Esophagus squamous epithelium (tissue), 5 donors: ENCODE measurements at regions not wholly inside any gene's neighbourhood (a gene's known extent, or its start where the extent isn't known, plus 50 kb on each side); places are given as distances from the start of the nearest gene placed in this dataset.
"Not testable (repeated sequence)": the region's sequence is repeated elsewhere in the genome, so short reads cannot be mapped to it uniquely, and the experiment has no call there.

Experiments used
- DNase-seq: peaks from one replicate; lab custom pipeline; 2025; lab: John Stamatoyannopoulos, UW
- H3K27ac ChIP-seq, 4 donors: fragments of 200-600 bp; sonication (generic); one replicate each; pipeline ENCODE4 v1.5.1; 2016 to 2019; ENCODE audit warnings: mild to moderate bottlenecking in 1 of 4
- H3K27me3 ChIP-seq, 4 donors: fragments of 200-600 bp; sonication (generic); 1 replicate in 3 of 4; 2 replicates in 1 of 4; pipeline versions ENCODE4 v1.5.1 to v1.6.0; 2017 to 2021; ENCODE audit warnings: antibody characterized with exemption in 1 of 4
- H3K36me3 ChIP-seq, 3 donors: fragments of 200-600 bp; sonication (generic); one replicate each; pipeline ENCODE4 v1.5.1; 2016 to 2019
- H3K4me1 ChIP-seq, 3 donors: fragments of 200-600 bp; sonication (generic); one replicate each; pipeline ENCODE4 v1.5.1; 2017 to 2019
- H3K4me3 ChIP-seq, 4 donors: fragments of 200-600 bp; sonication (generic); 1 replicate in 3 of 4; 2 replicates in 1 of 4; pipeline ENCODE4 v1.5.1; 2016 to 2019; ENCODE audit warnings: mild to moderate bottlenecking in 2 of 4, moderate library complexity in 1 of 4
- H3K9me3 ChIP-seq, 3 donors: fragments of 200-600 bp; sonication (generic); one replicate each; pipeline ENCODE4 v1.5.1; 2016 to 2019
- CTCF ChIP-seq, 6 experiments: fragments of 450-650 bp in 4 of 6; fragments of 200-600 bp in 2 of 6; sonication (generic) in 2 of 6; IDR thresholded peaks; one replicate each; pipeline ENCODE4 v1.5.1; 2016 to 2019; ENCODE audit warnings: antibody characterized with exemption in 6 of 6, mild to moderate bottlenecking in 4 of 6, moderate library complexity in 4 of 6
- POLR2A ChIP-seq, 4 donors: fragments of 450-650 bp; IDR thresholded peaks; one replicate each; pipeline ENCODE4 v1.6.1; 2017; ENCODE audit warnings: antibody characterized with exemption in 4 of 4, mild to moderate bottlenecking in 4 of 4, moderate library complexity in 3 of 4
- WGBS, 2 donors: methylation state at CpG; one replicate each; pipeline ENCODE4 v1.1.5; 2018; 5-methylcytosine and 5-hydroxymethylcytosine counted together
- intact Hi-C: fragments of 100-400 bp; cut with DNase I; formaldehyde crosslinking; loops from one replicate; pipeline ENCODE4 v1.15.0; 2022
- donor health status: DM: yes; HTN: yes; CAD: no.

DNA sequence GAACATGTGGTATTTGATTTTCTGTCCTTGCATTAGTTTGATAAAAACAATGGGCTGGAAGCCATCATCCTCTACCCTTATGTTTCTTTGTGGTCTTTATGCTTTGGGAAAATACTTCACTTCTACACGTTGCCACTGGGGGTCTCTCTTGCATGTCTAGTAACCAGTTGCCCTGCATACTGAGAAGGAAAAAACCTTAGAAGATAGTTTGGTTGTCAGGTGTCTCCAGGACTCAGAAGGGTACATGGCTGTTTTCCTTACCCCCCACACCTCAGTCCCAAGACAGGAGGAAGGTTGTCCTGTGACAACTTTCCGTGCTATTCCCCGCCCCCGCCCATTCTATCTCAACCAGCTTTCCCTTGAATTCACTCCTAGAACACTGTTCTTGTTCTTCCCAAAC lies 62.1 kb upstream of the LANCL3 start:
- H3K9me3 ChIP-seq: no peaks in the 10 kb centered on the region
- WGBS, 2 donors: 0 to 37% methylated on average over 1 to 4 of the region's 4 CpGs
- H3K36me3 ChIP-seq: no peaks in the 10 kb centered on the region
- intact Hi-C loops: no loop called here
- no peak overlapping the region for H3K4me3 ChIP-seq
- DNase-seq: no peak
- no peaks in the 10 kb centered on the region for H3K4me1 ChIP-seq
- no peak overlapping the region for H3K27ac ChIP-seq
- no peaks in the 10 kb centered on the region for H3K27me3 ChIP-seq
- TF ChIP-seq CTCF (IDR thresholded peaks at IDR 0.05) (peak in 3 of 6 experiments; percentile 11 to 35 (median 15)), POLR2A (IDR thresholded peaks at IDR 0.05) (no peak)

GRCh38 chrX:37516512-37516911 lies 54.9 kb upstream of the LANCL3 start:
- DNase-seq, intact Hi-C loops, H3K27me3 ChIP-seq, H3K9me3 ChIP-seq, H3K36me3 ChIP-seq, H3K4me3 ChIP-seq, H3K27ac ChIP-seq, H3K4me1 ChIP-seq: not testable (repeated sequence)
- no CpG with 5 or more reads among the region's 1 CpG for WGBS, 2 donors

DNA sequence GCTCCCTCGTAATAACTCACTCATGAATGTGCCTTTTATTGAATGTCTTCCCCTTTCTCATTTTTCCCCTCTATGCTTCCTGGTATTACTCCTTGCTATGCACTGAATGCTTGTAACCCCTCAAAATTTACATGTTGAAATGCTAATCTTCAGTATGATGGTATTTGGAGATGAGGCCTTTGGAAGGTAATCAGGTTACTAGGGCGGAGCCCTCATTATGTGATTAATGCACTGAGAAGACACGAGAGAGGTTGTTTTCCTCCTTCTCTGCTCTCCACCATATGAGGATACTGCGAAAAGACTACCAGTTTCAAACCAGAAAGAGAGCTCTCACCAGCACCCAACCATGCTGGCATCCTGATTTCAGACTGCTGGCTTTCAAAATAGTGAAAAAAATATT lies 52.2 kb upstream of the LANCL3 start:
- H3K36me3 ChIP-seq, H3K4me3 ChIP-seq, DNase-seq, H3K9me3 ChIP-seq, H3K4me1 ChIP-seq, H3K27me3 ChIP-seq, H3K27ac ChIP-seq, intact Hi-C loops: not testable (repeated sequence)
- 67 to 70% methylated on average over 1 to 4 of the region's 4 CpGs for WGBS, 2 donors

DNA sequence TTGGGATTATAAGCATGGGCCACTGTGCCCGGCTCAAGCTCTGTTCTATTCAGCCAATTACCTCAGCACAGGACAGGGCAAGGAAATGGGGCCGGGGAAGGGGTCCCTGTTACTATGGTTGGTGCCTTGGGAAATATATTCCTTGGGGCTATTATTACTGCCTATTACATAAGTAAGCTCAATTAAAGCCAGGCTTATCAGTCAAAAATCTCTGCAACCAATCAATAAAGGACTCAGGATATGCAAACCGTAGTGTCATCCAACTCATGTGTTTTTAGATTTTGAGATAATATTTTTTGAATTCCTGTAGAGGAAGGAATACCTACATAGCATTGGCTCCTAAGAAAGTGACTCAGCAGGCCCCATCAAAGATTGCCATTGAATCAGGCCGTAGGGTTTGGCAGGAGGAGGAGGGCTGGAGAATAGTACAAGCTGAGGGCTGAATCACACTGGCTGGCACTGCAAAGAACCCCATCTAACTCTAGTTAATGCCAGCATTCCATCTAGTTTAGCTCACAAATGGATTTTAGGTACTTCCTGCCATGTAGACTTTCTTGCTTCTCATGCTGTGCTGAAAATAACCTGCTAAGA lies 50.5 kb upstream of the LANCL3 start:
- H3K27ac ChIP-seq, H3K9me3 ChIP-seq, H3K4me1 ChIP-seq, H3K36me3 ChIP-seq, intact Hi-C loops, H3K27me3 ChIP-seq, DNase-seq, H3K4me3 ChIP-seq: not testable (repeated sequence)
- WGBS, 2 donors: 39 to 53% methylated on average over 4 of the region's 4 CpGs
